C4-2B (cell line): ENCODE measurements at regions not wholly inside any gene's neighbourhood (a gene's known extent, or its start where the extent isn't known, plus 50 kb on each side); places are given as distances from the start of the nearest gene placed in this dataset.

Experiments
- CTCF ChIP-seq: fragments of 450-650 bp; conservative IDR thresholded peaks from 2 replicates; pipeline ENCODE4 v1.5.1; 2017; ENCODE audit warnings: mild to moderate bottlenecking
- ZFX ChIP-seq: fragments of 450-650 bp; IDR thresholded peaks from 2 replicates; pipeline ENCODE4 v1.6.1; 2017

DNA sequence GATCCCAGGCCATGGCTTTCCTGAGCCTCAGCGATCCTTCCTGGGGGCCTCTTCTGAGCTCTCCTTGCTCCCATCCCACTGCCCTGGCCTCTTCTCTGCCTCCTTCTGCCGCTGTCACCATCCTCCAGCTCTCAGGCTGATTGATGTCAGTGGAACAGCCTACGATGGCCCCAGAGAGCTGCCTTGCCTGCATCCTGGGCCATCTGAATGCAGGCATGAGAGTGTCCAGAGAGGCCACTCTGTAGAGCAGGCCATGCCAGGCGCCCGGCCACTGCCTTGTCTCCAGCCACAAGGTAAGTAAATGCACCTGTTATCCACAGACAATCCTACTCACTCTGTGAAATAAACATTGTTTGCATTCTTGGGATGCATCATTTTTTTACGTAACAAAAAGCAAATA is 171.4 kb upstream of the PPP2R2D start:
- TF ChIP-seq CTCF, result no peak
- no peak for TF ChIP-seq ZFX
